Epithelial cell of prostate (primary cell): ENCODE measurements at regions not wholly inside any gene's neighbourhood (a gene's known extent, or its start where the extent isn't known, plus 50 kb on each side); places are given as distances from the start of the nearest gene placed in this dataset.
A peak's percentile ranks its signal among the peaks of the same experiment; 100 is the strongest.

Experiments used
- DNase-seq: peaks from one replicate; pipeline ENCODE4 v3.0.0-alpha.2; 2011; ENCODE audit warnings: low read depth, low spot score
- H3K27ac ChIP-seq: fragments of 450-650 bp; 2 replicates; pipeline ENCODE4 v1.5.1; 2017; ENCODE audit warnings: mild to moderate bottlenecking

GRCh38 chr13:47639738-47640447, 361.2 kb downstream of the SUCLA2 start:
- DNase-seq, result no peak
- H3K27ac ChIP-seq, result no peak overlapping the region

- no peak overlapping the region for H3K27ac ChIP-seq
- DNase-seq, result no peak
These were observed 362.4 kb downstream of the SUCLA2 start for GRCh38 chr13:47638627-47639026.

GRCh38 chr13:47632311-47632710, 368.8 kb downstream of the SUCLA2 start:
- H3K27ac ChIP-seq, result no peak overlapping the region
- DNase-seq, result no peak

GRCh38 chr13:47628666-47629065, 372.4 kb downstream of the SUCLA2 start:
- H3K27ac ChIP-seq, result no peak overlapping the region
- no peak for DNase-seq

GRCh38 chr13:47623862-47624261, 377.2 kb downstream of the SUCLA2 start:
- no peak for DNase-seq
- H3K27ac ChIP-seq, result no peak overlapping the region

- DNase-seq, result no peak
- H3K27ac ChIP-seq, result no peak overlapping the region
These were observed 379.1 kb downstream of the SUCLA2 start for GRCh38 chr13:47621931-47622330.

GRCh38 chr13:47611664-47612288, 389.3 kb downstream of the SUCLA2 start:
- no peak overlapping the region for H3K27ac ChIP-seq
- DNase-seq, result no peak

GRCh38 chr13:47610687-47611086, 390.4 kb downstream of the SUCLA2 start:
- no peak for DNase-seq
- no peak overlapping the region for H3K27ac ChIP-seq

GRCh38 chr13:47603365-47603764, 397.7 kb downstream of the SUCLA2 start:
- no peak for DNase-seq
- no peak overlapping the region for H3K27ac ChIP-seq

- no peak for DNase-seq
- H3K27ac ChIP-seq, result no peak overlapping the region
These were observed 402.6 kb downstream of the SUCLA2 start for GRCh38 chr13:47598340-47598911.

- no peak for DNase-seq
These were observed 406.2 kb downstream of the SUCLA2 start for GRCh38 chr13:47594833-47595232.

GRCh38 chr13:47592256-47592655, 408.8 kb downstream of the SUCLA2 start:
- no peak overlapping the region for H3K27ac ChIP-seq
- DNase-seq, result no peak

More at GRCh38 chr13:47594833-47595232, 406.2 kb downstream of the SUCLA2 start:
- no peak overlapping the region for H3K27ac ChIP-seq

- no peak overlapping the region for H3K27ac ChIP-seq
- no peak for DNase-seq
These were observed 412.4 kb downstream of the SUCLA2 start for GRCh38 chr13:47588676-47589075.

GRCh38 chr13:47572375-47572774, 428.7 kb downstream of the SUCLA2 start:
- H3K27ac ChIP-seq, result no peak overlapping the region
- no peak for DNase-seq

- no peak for DNase-seq
- H3K27ac ChIP-seq, result no peak overlapping the region
These were observed 437.0 kb downstream of the SUCLA2 start for GRCh38 chr13:47564041-47564440.

- H3K27ac ChIP-seq, result no peak overlapping the region
- no peak for DNase-seq
These were observed 444.4 kb downstream of the SUCLA2 start for GRCh38 chr13:47556703-47557102.

- peak; percentile 14 for DNase-seq
- no peak overlapping the region for H3K27ac ChIP-seq
These were observed 445.8 kb downstream of the SUCLA2 start for GRCh38 chr13:47555235-47555634.

- H3K27ac ChIP-seq, result no peak overlapping the region
- DNase-seq, result no peak
These were observed 447.6 kb downstream of the SUCLA2 start for GRCh38 chr13:47553329-47553977.

- no peak overlapping the region for H3K27ac ChIP-seq
- no peak for DNase-seq
These were observed 451.8 kb downstream of the SUCLA2 start for GRCh38 chr13:47549219-47549752.

GRCh38 chr13:47548294-47548840, 452.7 kb downstream of the SUCLA2 start:
- DNase-seq, result no peak
- no peak overlapping the region for H3K27ac ChIP-seq
